CD14-positive monocyte (primary cell): ENCODE measurements at regions not wholly inside any gene's neighbourhood (a gene's known extent, or its start where the extent isn't known, plus 50 kb on each side); places are given as distances from the start of the nearest gene placed in this dataset.

Experiments used
- DNase-seq, 3 donors: peaks; one replicate each; pipeline ENCODE4 v3.0.0-alpha.2; 2011 to 2022
- H2AFZ ChIP-seq: 2 replicates; pipeline ENCODE4 v1.6.0; 2012; ENCODE audit warnings: mild to moderate bottlenecking, low read depth, low read length, inconsistent platforms; ENCODE audit not compliant: insufficient read depth, poor library complexity, severe bottlenecking
- H3K27ac ChIP-seq, 2 donors: 1 replicate in 1 of 2; 2 replicates in 1 of 2; pipeline ENCODE4 v1.5.1; 2012 to 2013; ENCODE audit warnings: low read length in 2 of 2, control low read depth in 1 of 2, inconsistent platforms in 1 of 2, low read depth in 1 of 2, mild to moderate bottlenecking in 1 of 2
- H3K27me3 ChIP-seq, 2 donors: one replicate each; pipeline versions ENCODE4 v1.6.0 to v1.6.1; 2011 to 2013; ENCODE audit warnings: low read length in 2 of 2; ENCODE audit not compliant: control insufficient read depth in 2 of 2, insufficient read depth in 2 of 2
- H3K36me3 ChIP-seq, 2 donors: replicated peaks in 1 of 2; 1 replicate in 1 of 2; 2 replicates in 1 of 2; pipeline versions ENCODE4 v1.5.1 to v1.6.1; 2012 to 2013; ENCODE audit warnings: low read length in 2 of 2, control low read depth in 1 of 2, inconsistent platforms in 1 of 2, mild to moderate bottlenecking in 1 of 2; ENCODE audit not compliant: insufficient read depth in 2 of 2, control insufficient read depth in 1 of 2
- H3K4me1 ChIP-seq, 2 donors: 1 replicate in 1 of 2; 2 replicates in 1 of 2; pipeline versions ENCODE4 v1.5.1 to v1.6.1; 2012 to 2013; ENCODE audit warnings: low read length in 2 of 2, control low read depth in 1 of 2, inconsistent platforms in 1 of 2, mild to moderate bottlenecking in 1 of 2, moderate library complexity in 1 of 2; ENCODE audit not compliant: insufficient read depth in 2 of 2, control insufficient read depth in 1 of 2
- H3K4me2 ChIP-seq: replicated peaks from 2 replicates; pipeline ENCODE3; 2012; ENCODE audit warnings: low read length, moderate library complexity, mild to moderate bottlenecking; ENCODE audit not compliant: poor library complexity, severe bottlenecking; ENCODE audit errors: extremely low read depth
- H3K4me3 ChIP-seq, 3 experiments: fragments of 200-600 bp in 1 of 3; sonication (generic) in 1 of 3; replicated peaks in 1 of 3; 1 replicate in 2 of 3; 2 replicates in 1 of 3; pipeline ENCODE4 v1.5.1; 2011 to 2013; ENCODE audit warnings: low read length in 3 of 3, mild to moderate bottlenecking in 3 of 3, control low read depth in 2 of 3, low read depth in 2 of 3, inconsistent platforms in 1 of 3, moderate library complexity in 1 of 3
- H3K79me2 ChIP-seq: 2 replicates; pipeline ENCODE4 v1.6.0; 2012; ENCODE audit warnings: mild to moderate bottlenecking, control low read depth, inconsistent platforms, low read length, moderate library complexity; ENCODE audit not compliant: insufficient read depth
- H3K9ac ChIP-seq: 2 replicates; pipeline ENCODE4 v1.6.0; 2017; ENCODE audit warnings: low read length, mild to moderate bottlenecking; ENCODE audit not compliant: insufficient read depth, poor library complexity, severe bottlenecking
- H3K9me3 ChIP-seq, 2 donors: replicated peaks in 1 of 2; 1 replicate in 1 of 2; 2 replicates in 1 of 2; pipeline versions ENCODE4 v1.5.1 to v1.6.1; 2012 to 2013; ENCODE audit warnings: low read length in 2 of 2, control low read depth in 1 of 2; ENCODE audit not compliant: control insufficient read depth in 1 of 2, insufficient read depth in 1 of 2
- H4K20me1 ChIP-seq: 2 replicates; pipeline ENCODE4 v1.6.0; 2012; ENCODE audit warnings: mild to moderate bottlenecking, low read length, control low read depth, moderate library complexity; ENCODE audit not compliant: insufficient read depth
- H3K27ac Mint-ChIP-seq, 7 donors: one replicate each; pipeline ENCODE4 v1.8.0; 2020; ENCODE audit warnings: mild to moderate bottlenecking in 7 of 7, mixed read lengths in 7 of 7, moderate library complexity in 6 of 7, inconsistent platforms in 2 of 7
- H3K27me3 Mint-ChIP-seq, 3 donors: one replicate each; pipeline ENCODE4 v1.8.0; 2021 to 2022; ENCODE audit warnings: low read depth in 3 of 3, mild to moderate bottlenecking in 3 of 3, mixed read lengths in 3 of 3, moderate library complexity in 3 of 3, inconsistent platforms in 1 of 3
- H3K36me3 Mint-ChIP-seq, 2 donors: one replicate each; pipeline ENCODE4 v1.8.0; 2020; ENCODE audit warnings: mixed read lengths in 2 of 2, inconsistent platforms in 1 of 2, mild to moderate bottlenecking in 1 of 2
- H3K4me1 Mint-ChIP-seq: one replicate; pipeline ENCODE4 v1.8.0; 2020; ENCODE audit warnings: mild to moderate bottlenecking, mixed read lengths
- H3K4me3 Mint-ChIP-seq, 2 donors: one replicate each; pipeline ENCODE4 v1.8.0; 2020; ENCODE audit warnings: mild to moderate bottlenecking in 2 of 2, mixed read lengths in 2 of 2, moderate library complexity in 1 of 2
- H3K9me3 Mint-ChIP-seq, 7 donors: one replicate each; pipeline ENCODE4 v1.8.0; 2020 to 2022; ENCODE audit warnings: mixed read lengths in 7 of 7, mild to moderate bottlenecking in 6 of 7, moderate library complexity in 6 of 7, inconsistent platforms in 2 of 7
- WGBS: methylation state at CpG from one replicate; pipeline ENCODE4 v1.1.5; 2013; ENCODE audit warnings: missing lambda C conversion rate; ENCODE audit not compliant: insufficient coverage; 5-methylcytosine and 5-hydroxymethylcytosine counted together
- intact Hi-C, 2 donors: fragments of 100-400 bp; cut with micrococcal nuclease; formaldehyde crosslinking; loops; one replicate each; pipeline versions ENCODE4 v1.15.0 to v1.15.1; 2023
- TF ChIP-seq, protein P1 (sequence below): fragments of 200-600 bp; IDR thresholded peaks from one replicate; pipeline ENCODE4 v1.8.0; 2022; ENCODE audit warnings: antibody characterized with exemption, mild to moderate bottlenecking

DNA sequence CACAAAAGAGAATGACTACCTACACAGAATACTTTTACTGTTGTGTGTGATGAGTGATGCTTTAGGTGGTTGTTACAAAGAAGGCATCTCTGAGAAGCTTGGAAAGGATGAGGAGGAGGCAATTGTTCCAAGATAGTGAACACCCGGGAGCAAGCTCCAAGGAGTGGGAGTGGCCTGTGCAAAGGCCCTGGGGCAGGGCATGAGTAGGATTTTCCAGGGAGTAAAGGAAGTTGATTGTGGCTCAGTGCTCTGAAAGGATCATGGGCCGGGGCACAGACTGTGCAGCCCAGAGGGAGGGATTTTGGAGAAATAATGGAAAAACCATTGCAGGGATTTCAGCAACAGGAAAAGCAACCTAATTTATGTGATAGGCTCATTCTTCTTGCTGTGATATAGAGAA is 264.3 kb downstream of the CDH26 start:
- DNase-seq: no peak
- Histone ChIP-seq H4K20me1 (no peaks in the 10 kb centered on the region), H3K4me1 (peaks cover 9 to 15% of the 10 kb centered on the region in 2 donors), H3K9me3 (no peaks in the 10 kb centered on the region), H3K36me3 (no peaks in the 10 kb centered on the region), H3K4me2 (no peak overlapping the region), H3K9ac (no peak overlapping the region), H3K27me3 (no peaks in the 10 kb centered on the region), H3K79me2 (no peaks in the 10 kb centered on the region), H2AFZ (no peak overlapping the region), H3K27ac (no peak overlapping the region), H3K4me3 (no peak overlapping the region)
- TF ChIP-seq, protein P1, sequence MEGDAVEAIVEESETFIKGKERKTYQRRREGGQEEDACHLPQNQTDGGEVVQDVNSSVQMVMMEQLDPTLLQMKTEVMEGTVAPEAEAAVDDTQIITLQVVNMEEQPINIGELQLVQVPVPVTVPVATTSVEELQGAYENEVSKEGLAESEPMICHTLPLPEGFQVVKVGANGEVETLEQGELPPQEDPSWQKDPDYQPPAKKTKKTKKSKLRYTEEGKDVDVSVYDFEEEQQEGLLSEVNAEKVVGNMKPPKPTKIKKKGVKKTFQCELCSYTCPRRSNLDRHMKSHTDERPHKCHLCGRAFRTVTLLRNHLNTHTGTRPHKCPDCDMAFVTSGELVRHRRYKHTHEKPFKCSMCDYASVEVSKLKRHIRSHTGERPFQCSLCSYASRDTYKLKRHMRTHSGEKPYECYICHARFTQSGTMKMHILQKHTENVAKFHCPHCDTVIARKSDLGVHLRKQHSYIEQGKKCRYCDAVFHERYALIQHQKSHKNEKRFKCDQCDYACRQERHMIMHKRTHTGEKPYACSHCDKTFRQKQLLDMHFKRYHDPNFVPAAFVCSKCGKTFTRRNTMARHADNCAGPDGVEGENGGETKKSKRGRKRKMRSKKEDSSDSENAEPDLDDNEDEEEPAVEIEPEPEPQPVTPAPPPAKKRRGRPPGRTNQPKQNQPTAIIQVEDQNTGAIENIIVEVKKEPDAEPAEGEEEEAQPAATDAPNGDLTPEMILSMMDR: no peak
- H3K36me3 Mint-ChIP-seq: peaks cover 6 to 25% of the 10 kb centered on the region in 2 donors
- intact Hi-C loops: loop anchor here in 1 of 2 donors (10.0 kb wide), 1 partner anchor 168 kb away; no protein-coding TSS in a partner anchor
- H3K9me3 Mint-ChIP-seq: peaks cover 0 to 5% (median 0%) of the 10 kb centered on the region in 7 donors
- 95% methylated on average over 2 of the region's 2 CpGs for WGBS
- no peaks in the 10 kb centered on the region for H3K27me3 Mint-ChIP-seq
- H3K4me1 Mint-ChIP-seq: peaks cover 21% of the 10 kb centered on the region
- no peak overlapping the region for H3K27ac Mint-ChIP-seq
- no peak overlapping the region for H3K4me3 Mint-ChIP-seq

DNA sequence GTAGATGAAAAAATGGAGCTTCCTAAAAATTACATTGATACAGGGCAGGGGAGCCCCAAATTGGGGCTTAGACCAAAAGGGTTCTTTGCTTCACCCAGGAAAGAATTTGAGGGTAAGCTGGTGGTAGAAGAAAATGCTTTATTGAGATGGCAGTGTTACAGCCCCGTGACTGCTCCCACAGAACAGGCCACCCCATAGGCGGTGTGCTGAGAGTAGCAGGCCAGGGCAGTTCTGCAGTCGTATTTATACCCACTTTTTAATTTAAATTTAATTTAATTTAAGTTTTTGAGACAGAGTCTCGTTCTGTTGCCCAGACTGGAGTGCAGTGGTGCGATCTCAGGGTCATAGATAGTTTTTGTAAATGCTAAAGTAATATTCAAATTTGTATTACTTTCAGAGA is 265.0 kb downstream of the CDH26 start:
- no peak overlapping the region for H2AFZ ChIP-seq
- H3K27me3 Mint-ChIP-seq: no peaks in the 10 kb centered on the region
- WGBS: no CpG with 5 or more reads among the region's 5 CpGs
- H3K9me3 ChIP-seq: no peaks in the 10 kb centered on the region
- TF ChIP-seq, protein P1: no peak
- H3K4me3 ChIP-seq: no peak overlapping the region
- intact Hi-C loops: loop anchor here in 1 of 2 donors (10.0 kb wide), 1 partner anchor 168 kb away; no protein-coding TSS in a partner anchor
- no peaks in the 10 kb centered on the region for H3K36me3 ChIP-seq
- peaks cover 16 to 22% of the 10 kb centered on the region in 2 donors for H3K4me1 ChIP-seq
- no peaks in the 10 kb centered on the region for H3K27me3 ChIP-seq
- H3K27ac Mint-ChIP-seq: no peak overlapping the region
- no peaks in the 10 kb centered on the region for H3K79me2 ChIP-seq
- H3K4me2 ChIP-seq: no peak overlapping the region
- no peak overlapping the region for H3K27ac ChIP-seq
- H3K9ac ChIP-seq: no peak overlapping the region
- peaks cover 0 to 5% (median 0%) of the 10 kb centered on the region in 7 donors for H3K9me3 Mint-ChIP-seq
- H3K4me3 Mint-ChIP-seq: no peak overlapping the region
- DNase-seq: no peak
- H3K36me3 Mint-ChIP-seq: peaks cover 6 to 25% of the 10 kb centered on the region in 2 donors
- H3K4me1 Mint-ChIP-seq: peaks cover 28% of the 10 kb centered on the region
- no peaks in the 10 kb centered on the region for H4K20me1 ChIP-seq
